ENCODE measurements at regions not wholly inside any gene's neighbourhood (a gene's known extent, or its start where the extent isn't known, plus 50 kb on each side); places are given as distances from the start of the nearest gene placed in this dataset.
A peak's percentile ranks its signal among the peaks of the same experiment; 100 is the strongest.

DNA sequence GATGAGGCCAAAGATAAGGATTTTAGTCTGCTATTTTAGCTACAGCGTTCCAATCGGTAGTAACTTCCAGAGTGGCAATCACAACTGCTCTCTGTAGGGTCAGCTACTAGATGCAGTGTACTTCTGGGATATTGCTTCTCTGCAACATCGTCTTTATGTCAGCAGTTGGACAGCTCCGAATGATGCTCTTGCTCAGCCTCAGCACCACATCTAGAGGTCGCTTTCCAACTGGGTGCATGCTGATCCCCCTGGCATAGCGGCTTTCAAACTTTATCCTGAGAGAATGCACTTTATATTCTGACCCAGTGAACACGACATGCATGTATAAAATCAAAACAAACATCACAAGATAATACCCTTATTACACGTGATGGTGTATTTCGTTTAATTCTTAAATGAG lies 219.6 kb downstream of the C11orf87 start:
- 18 to 31% (median 19%) methylated on average over 9 of the region's 9 CpGs for WGBS, 5 donors
- intact Hi-C loops (cut with DNase I; ENCODE audit: low total_unique reads) = no loop called here
- no peak for TF ChIP-seq POLR2A (IDR thresholded peaks at IDR 0.05)
- TF ChIP-seq POLR2AphosphoS5 (IDR thresholded peaks at IDR 0.05) = no peak
- TF ChIP-seq CTCF (IDR thresholded peaks at IDR 0.05) = no peak
- no peak for TF ChIP-seq EP300 (IDR thresholded peaks at IDR 0.05)

DNA sequence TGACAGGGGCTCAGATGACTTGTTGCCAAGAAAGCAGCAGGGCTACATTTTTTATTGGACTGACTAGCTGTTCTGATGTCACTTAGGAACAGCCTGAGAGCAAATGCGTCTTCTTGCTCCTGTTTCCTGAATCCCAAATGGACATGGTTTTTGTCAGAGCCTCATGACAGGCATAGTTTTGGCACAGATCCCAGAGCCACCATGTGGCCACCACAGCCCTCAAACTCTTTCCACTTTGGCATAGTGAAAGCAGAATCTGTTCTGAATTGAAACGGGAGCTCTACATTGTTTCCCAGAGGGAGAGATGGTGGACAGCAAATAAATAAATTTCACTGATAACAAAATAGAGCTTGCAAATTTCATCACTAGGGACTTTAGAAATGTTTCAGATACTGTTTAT lies 222.2 kb downstream of the C11orf87 start:
- intact Hi-C loops (cut with DNase I; ENCODE audit: low total_unique reads) = no loop called here
- DNase-seq = peak in 1 of 2 donors; percentile 71
- 23 to 49% (median 38%) methylated on average over 2 of the region's 2 CpGs for WGBS, 5 donors

More for the DNA sequence above, 219.6 kb downstream of the C11orf87 start:
- Histone ChIP-seq H3K4me1 (no peaks in the 10 kb centered on the region), H3K36me3 (no peaks in the 10 kb centered on the region), H3K9me3 (peaks cover 0 to under 1% (median 0%) of the 10 kb centered on the region in 4 donors), H3K27ac (no peak overlapping the region), H3K4me3 (no peak overlapping the region), H3K27me3 (no peaks in the 10 kb centered on the region)
- DNase-seq = peak in 1 of 2 donors; percentile 58

DNA sequence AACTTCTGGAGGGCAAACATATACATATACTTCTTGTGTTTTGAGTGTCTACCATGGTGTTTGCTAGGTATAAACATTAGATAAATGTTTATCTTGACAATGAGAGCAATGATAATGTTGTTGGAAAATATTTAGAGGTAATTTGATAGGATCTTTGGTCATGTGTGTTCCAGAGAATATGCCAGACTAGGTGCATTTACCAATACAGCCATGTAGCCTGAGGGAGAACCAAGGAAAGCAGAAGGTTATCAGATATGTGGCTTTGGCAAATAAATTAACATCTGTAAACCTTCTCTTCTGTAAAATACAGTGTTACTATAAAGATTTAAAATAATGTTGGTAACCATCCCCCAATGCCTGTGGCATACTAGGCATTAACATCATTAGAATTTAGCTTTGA lies 226.8 kb downstream of the C11orf87 start:
- TF ChIP-seq POLR2A (IDR thresholded peaks at IDR 0.05) (no peak), CTCF (IDR thresholded peaks at IDR 0.05) (no peak), EP300 (IDR thresholded peaks at IDR 0.05) (no peak), POLR2AphosphoS5 (IDR thresholded peaks at IDR 0.05) (no peak)
- intact Hi-C loops (cut with DNase I; ENCODE audit: low total_unique reads) = no loop called here
- no peak for DNase-seq
- Histone ChIP-seq H3K4me1 (no peaks in the 10 kb centered on the region), H3K9me3 (no peaks in the 10 kb centered on the region), H3K36me3 (no peaks in the 10 kb centered on the region), H3K27ac (no peak overlapping the region), H3K27me3 (no peaks in the 10 kb centered on the region), H3K4me3 (no peak overlapping the region)

More for the DNA sequence above, 222.2 kb downstream of the C11orf87 start:
- Histone ChIP-seq H3K27ac (no peak overlapping the region), H3K4me1 (no peaks in the 10 kb centered on the region), H3K4me3 (no peak overlapping the region), H3K9me3 (no peaks in the 10 kb centered on the region), H3K27me3 (no peaks in the 10 kb centered on the region), H3K36me3 (no peaks in the 10 kb centered on the region)
- TF ChIP-seq POLR2AphosphoS5 (IDR thresholded peaks at IDR 0.05) (peak in 2 of 3 donors; percentile 30 to 65), POLR2A (IDR thresholded peaks at IDR 0.05) (no peak)

- intact Hi-C loops (cut with DNase I; ENCODE audit: low total_unique reads) = no loop called here
- no peak overlapping the region for H3K27ac ChIP-seq
- no peaks in the 10 kb centered on the region for H3K9me3 ChIP-seq
- no peak for DNase-seq
- H3K27me3 ChIP-seq = no peaks in the 10 kb centered on the region
- no peaks in the 10 kb centered on the region for H3K4me1 ChIP-seq
- TF ChIP-seq POLR2A (IDR thresholded peaks at IDR 0.05) (no peak), POLR2AphosphoS5 (IDR thresholded peaks at IDR 0.05) (no peak), CTCF (IDR thresholded peaks at IDR 0.05) (no peak), EP300 (IDR thresholded peaks at IDR 0.05) (no peak)
- WGBS, 5 donors = 68 to 82% (median 76%) methylated on average over 2 of the region's 2 CpGs
- H3K4me3 ChIP-seq = no peak overlapping the region
- H3K36me3 ChIP-seq = no peaks in the 10 kb centered on the region
Measured at GRCh38 chr11:109654091-109654490, 232.1 kb downstream of the C11orf87 start.

DNA sequence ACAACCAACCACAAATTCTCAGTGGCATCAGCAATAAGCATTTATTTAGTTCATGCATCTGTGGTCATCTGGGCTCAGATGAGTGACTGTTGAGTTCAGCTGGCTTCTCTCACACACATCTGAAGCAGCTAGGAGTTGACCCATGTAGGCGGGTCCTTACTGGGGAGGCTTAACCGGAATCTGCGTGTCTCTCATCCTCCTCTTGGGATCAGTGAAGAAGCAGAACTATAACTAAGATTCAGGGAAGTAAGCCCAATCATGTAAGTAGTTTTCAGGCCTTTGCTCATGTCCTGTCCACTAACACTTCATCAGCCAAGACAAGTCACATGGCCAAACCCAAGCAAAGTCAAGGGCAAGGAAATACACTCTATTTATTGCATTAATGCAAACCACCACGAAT lies 236.2 kb downstream of the C11orf87 start:
- H3K27ac ChIP-seq = no peak overlapping the region
- no peak overlapping the region for H3K4me3 ChIP-seq
- no peaks in the 10 kb centered on the region for H3K4me1 ChIP-seq
- H3K9me3 ChIP-seq = no peaks in the 10 kb centered on the region
- WGBS, 5 donors = 69 to 81% (median 77%) methylated on average over 4 of the region's 4 CpGs
- TF ChIP-seq POLR2A (IDR thresholded peaks at IDR 0.05) (no peak), POLR2AphosphoS5 (IDR thresholded peaks at IDR 0.05) (no peak), EP300 (IDR thresholded peaks at IDR 0.05) (no peak), CTCF (IDR thresholded peaks at IDR 0.05) (no peak)
- no peaks in the 10 kb centered on the region for H3K27me3 ChIP-seq
- no peak for DNase-seq
- intact Hi-C loops (cut with DNase I; ENCODE audit: low total_unique reads) = no loop called here
- H3K36me3 ChIP-seq = no peaks in the 10 kb centered on the region
